ENCODE measurements at regions not wholly inside any gene's neighbourhood (a gene's known extent, or its start where the extent isn't known, plus 50 kb on each side); places are given as distances from the start of the nearest gene placed in this dataset.

GRCh38 chr12:59890896-59891579 lies 295.2 kb downstream of the SLC16A7 start:
- TF ChIP-seq CTCF (IDR thresholded peaks at IDR 0.05) (no peak), POLR2A (IDR thresholded peaks at IDR 0.05) (no peak)
